ENCODE measurements at regions not wholly inside any gene's neighbourhood (a gene's known extent, or its start where the extent isn't known, plus 50 kb on each side); places are given as distances from the start of the nearest gene placed in this dataset.
"Not testable (repeated sequence)": the region's sequence is repeated elsewhere in the genome, so short reads cannot be mapped to it uniquely, and the experiment has no call there.

GRCh38 chr2:159880729-159881128 lies 82.7 kb upstream of the CD302 start:
- no peak overlapping the region for H3K27ac ChIP-seq
- no peak for DNase-seq
- H3K9me3 ChIP-seq: no peaks in the 10 kb centered on the region
- TF ChIP-seq POLR2A (IDR thresholded peaks at IDR 0.05): no peak
- intact Hi-C loops (cut with DNase I; ENCODE audit: low total_unique reads): no loop called here
- no peaks in the 10 kb centered on the region for H3K27me3 ChIP-seq (replicated peaks in 1 of 7)
- peaks cover 3 to 100% (median 32%) of the 10 kb centered on the region in 6 donors for H3K36me3 ChIP-seq
- H3K4me3 ChIP-seq: no peak overlapping the region
- WGBS, 5 donors: 90 to 99% (median 98%) methylated on average over 8 of the region's 8 CpGs
- H3K4me1 ChIP-seq: no peaks in the 10 kb centered on the region

GRCh38 chr2:159879051-159879604 lies 81.1 kb upstream of the CD302 start:
- 57 to 73% (median 70%) methylated on average over 2 of the region's 2 CpGs for whole genome bisulfite sequencing, 5 donors
- no peak for DNase-seq
- H3K9me3 ChIP-seq: no peaks in the 10 kb centered on the region
- H3K27me3 ChIP-seq (replicated peaks in 1 of 7): no peaks in the 10 kb centered on the region
- TF ChIP-seq POLR2AphosphoS5 (IDR thresholded peaks at IDR 0.05): no peak
- TF ChIP-seq POLR2A (IDR thresholded peaks at IDR 0.05): no peak
- H3K4me1 ChIP-seq: no peaks in the 10 kb centered on the region
- H3K36me3 ChIP-seq: peaks cover 0 to 93% (median 26%) of the 10 kb centered on the region in 6 donors
- intact Hi-C loops (cut with DNase I; ENCODE audit: low total_unique reads): no loop called here
- no peak overlapping the region for H3K4me3 ChIP-seq
- peak overlapping the region in 2 of 8 donors; percentile 2 to 18 for H3K27ac ChIP-seq

- 86 to 96% (median 92%) methylated on average over 3 of the region's 3 CpGs for WGBS, 5 donors
- Histone ChIP-seq H3K4me1 (no peaks in the 10 kb centered on the region), H3K36me3 (peaks cover 0 to 85% (median 32%) of the 10 kb centered on the region in 6 donors), H3K27ac (no peak overlapping the region), H3K4me3 (no peak overlapping the region), H3K27me3 (replicated peaks in 1 of 7) (no peaks in the 10 kb centered on the region), H3K9me3 (no peaks in the 10 kb centered on the region)
- intact Hi-C loops (cut with DNase I; ENCODE audit: low total_unique reads): no loop called here
- DNase-seq: no peak
- TF ChIP-seq POLR2A (IDR thresholded peaks at IDR 0.05) (no peak), CTCF (IDR thresholded peaks at IDR 0.05 in 8 of 11, conservative IDR thresholded peaks at IDR 0.05 in 3 of 11) (no peak), POLR2AphosphoS5 (IDR thresholded peaks at IDR 0.05) (no peak)
Measured at GRCh38 chr2:159875083-159875482, 77.1 kb upstream of the CD302 start.

- Histone ChIP-seq H3K9me3 (peaks cover 0 to 8% (median 0%) of the 10 kb centered on the region in 8 donors), H3K36me3 (peaks cover 3 to 85% (median 41%) of the 10 kb centered on the region in 6 donors), H3K27ac (no peak overlapping the region), H3K4me3 (no peak overlapping the region), H3K4me1 (no peaks in the 10 kb centered on the region), H3K27me3 (replicated peaks in 1 of 7) (no peaks in the 10 kb centered on the region)
- intact Hi-C loops (cut with DNase I; ENCODE audit: low total_unique reads): no loop called here
- DNase-seq: no peak
- WGBS, 5 donors: 45 to 60% (median 58%) methylated on average over 3 of the region's 3 CpGs
- TF ChIP-seq POLR2AphosphoS5 (IDR thresholded peaks at IDR 0.05) (no peak), CTCF (IDR thresholded peaks at IDR 0.05 in 8 of 11, conservative IDR thresholded peaks at IDR 0.05 in 3 of 11) (no peak), POLR2A (IDR thresholded peaks at IDR 0.05) (no peak)
Measured at GRCh38 chr2:159873258-159873657, 75.2 kb upstream of the CD302 start.

GRCh38 chr2:159872353-159872752 lies 74.3 kb upstream of the CD302 start:
- Histone ChIP-seq H3K27ac (no peak overlapping the region), H3K9me3 (peaks cover 0 to 8% (median 0%) of the 10 kb centered on the region in 8 donors), H3K36me3 (peaks cover 3 to 85% (median 38%) of the 10 kb centered on the region in 6 donors), H3K4me3 (no peak overlapping the region), H3K27me3 (replicated peaks in 1 of 7) (no peaks in the 10 kb centered on the region), H3K4me1 (no peaks in the 10 kb centered on the region)
- TF ChIP-seq POLR2AphosphoS5 (IDR thresholded peaks at IDR 0.05) (no peak), POLR2A (IDR thresholded peaks at IDR 0.05) (no peak), CTCF (IDR thresholded peaks at IDR 0.05 in 8 of 11, conservative IDR thresholded peaks at IDR 0.05 in 3 of 11) (no peak)
- intact Hi-C loops (cut with DNase I; ENCODE audit: low total_unique reads): no loop called here
- no peak for DNase-seq
- 77 to 92% (median 85%) methylated on average over 2 of the region's 2 CpGs for WGBS, 5 donors

- H3K9me3 ChIP-seq; DNase-seq; H3K4me1 ChIP-seq; H3K27me3 ChIP-seq (replicated peaks in 1 of 7); H3K4me3 ChIP-seq; H3K27ac ChIP-seq; intact Hi-C loops (cut with DNase I; ENCODE audit: low total_unique reads): not testable (repeated sequence)
- peaks cover 9 to 98% (median 45%) of the 10 kb centered on the region in 6 donors for H3K36me3 ChIP-seq
- 82 to 97% (median 92%) methylated on average over 5 to 7 of the region's 7 CpGs for WGBS, 5 donors
Measured at GRCh38 chr2:159868598-159869159, 70.7 kb upstream of the CD302 start.

Data from spleen (tissue), 11 donors.